Lower leg skin (tissue), 3 donors: ENCODE measurements at regions not wholly inside any gene's neighbourhood (a gene's known extent, or its start where the extent isn't known, plus 50 kb on each side); places are given as distances from the start of the nearest gene placed in this dataset.

Experiments
- POLR2A ChIP-seq, 2 donors: fragments of 450-650 bp; IDR thresholded peaks; one replicate each; pipeline ENCODE4 v1.6.1; 2016 to 2017; ENCODE audit warnings: antibody characterized with exemption in 2 of 2, mild to moderate bottlenecking in 1 of 2, moderate library complexity in 1 of 2
- TF ChIP-seq, protein P1 (sequence below), 3 donors: fragments of 450-650 bp; IDR thresholded peaks; one replicate each; pipeline ENCODE4 v1.5.1; 2016; ENCODE audit warnings: antibody characterized with exemption in 3 of 3, mild to moderate bottlenecking in 3 of 3, moderate library complexity in 2 of 3

DNA sequence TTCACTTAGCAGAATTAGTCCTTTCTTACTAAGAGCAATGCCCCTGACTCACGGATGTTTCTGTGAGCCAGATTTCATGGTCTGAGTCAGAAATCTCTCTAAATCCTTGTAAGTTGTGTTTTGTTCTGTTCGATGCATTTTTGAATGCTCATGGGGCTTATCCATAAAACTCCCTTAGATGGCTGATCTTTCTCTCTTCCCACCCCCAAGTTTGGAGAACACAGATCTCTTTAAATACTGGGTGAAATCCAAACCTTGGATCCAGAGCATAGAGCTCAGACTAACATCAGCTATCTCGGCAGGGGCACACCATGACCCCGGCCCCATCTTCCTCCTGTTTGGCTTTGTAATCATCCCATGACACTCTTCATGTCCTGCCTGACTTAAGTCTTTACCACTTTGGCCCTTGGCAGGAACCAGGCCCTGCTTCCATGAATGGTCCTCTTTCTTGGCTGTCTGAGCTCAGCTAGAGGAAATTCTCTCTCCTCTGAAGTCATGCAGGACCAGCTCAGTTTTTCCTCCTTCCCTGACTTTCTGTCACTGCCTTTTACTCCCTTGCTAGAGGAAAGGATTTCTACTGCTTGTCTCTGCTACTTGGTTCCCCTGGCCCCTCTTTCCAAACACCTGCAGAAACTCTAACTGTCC is 120.4 kb upstream of the RAB11FIP2 start:
- TF ChIP-seq, protein P1, sequence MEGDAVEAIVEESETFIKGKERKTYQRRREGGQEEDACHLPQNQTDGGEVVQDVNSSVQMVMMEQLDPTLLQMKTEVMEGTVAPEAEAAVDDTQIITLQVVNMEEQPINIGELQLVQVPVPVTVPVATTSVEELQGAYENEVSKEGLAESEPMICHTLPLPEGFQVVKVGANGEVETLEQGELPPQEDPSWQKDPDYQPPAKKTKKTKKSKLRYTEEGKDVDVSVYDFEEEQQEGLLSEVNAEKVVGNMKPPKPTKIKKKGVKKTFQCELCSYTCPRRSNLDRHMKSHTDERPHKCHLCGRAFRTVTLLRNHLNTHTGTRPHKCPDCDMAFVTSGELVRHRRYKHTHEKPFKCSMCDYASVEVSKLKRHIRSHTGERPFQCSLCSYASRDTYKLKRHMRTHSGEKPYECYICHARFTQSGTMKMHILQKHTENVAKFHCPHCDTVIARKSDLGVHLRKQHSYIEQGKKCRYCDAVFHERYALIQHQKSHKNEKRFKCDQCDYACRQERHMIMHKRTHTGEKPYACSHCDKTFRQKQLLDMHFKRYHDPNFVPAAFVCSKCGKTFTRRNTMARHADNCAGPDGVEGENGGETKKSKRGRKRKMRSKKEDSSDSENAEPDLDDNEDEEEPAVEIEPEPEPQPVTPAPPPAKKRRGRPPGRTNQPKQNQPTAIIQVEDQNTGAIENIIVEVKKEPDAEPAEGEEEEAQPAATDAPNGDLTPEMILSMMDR (IDR thresholded peaks at IDR 0.05), result no peak
- TF ChIP-seq POLR2A (IDR thresholded peaks at IDR 0.05), result no peak
